Activated naive CD4-positive, alpha-beta T cell treated with anti-CD3 and anti-CD28 coated beads, Interleukin-2, amount 50 U/mL, for 72 hours (primary cell): ENCODE measurements at regions not wholly inside any gene's neighbourhood (a gene's known extent, or its start where the extent isn't known, plus 50 kb on each side); places are given as distances from the start of the nearest gene placed in this dataset.

Experiments
- ATAC-seq, 2 donors: fragments of 150-1000 bp; cut with Tn5 transposase; 2 replicates each; pipeline ENCODE4 v1.10.0; 2021; ENCODE audit warnings: mild to moderate bottlenecking in 2 of 2, moderate library complexity in 2 of 2
- DNase-seq, 2 donors: peaks; one replicate each; pipeline ENCODE4 v3.0.0; 2021 to 2022; ENCODE audit warnings: low spot score in 2 of 2
- H3K27ac Mint-ChIP-seq, 2 donors: one replicate each; pipeline ENCODE4 v1.8.0; 2022; ENCODE audit warnings: mild to moderate bottlenecking in 2 of 2, mixed read lengths in 2 of 2
- H3K36me3 Mint-ChIP-seq, 2 donors: one replicate each; pipeline ENCODE4 v1.8.0; 2022; ENCODE audit warnings: mixed read lengths in 2 of 2
- H3K9me3 Mint-ChIP-seq, 2 donors: one replicate each; pipeline ENCODE4 v1.8.0; 2022; ENCODE audit warnings: mixed read lengths in 2 of 2

- Mint-ChIP-seq H3K9me3 (peaks cover 0 to 3% of the 10 kb centered on the region in 2 donors), H3K27ac (no peak overlapping the region), H3K36me3 (no peaks in the 10 kb centered on the region)
- ATAC-seq (no peak), DNase-seq (no peak)
Measured at GRCh38 chr12:24266982-24267381, 317.5 kb upstream of the SOX5 start.

GRCh38 chr12:24256684-24257083, 307.2 kb upstream of the SOX5 start:
- DNase-seq (no peak), ATAC-seq (no peak)
- H3K27ac Mint-ChIP-seq, result no peak overlapping the region
- peaks cover 0 to 3% of the 10 kb centered on the region in 2 donors for H3K9me3 Mint-ChIP-seq
- H3K36me3 Mint-ChIP-seq, result no peaks in the 10 kb centered on the region

GRCh38 chr12:24255920-24256665, 306.6 kb upstream of the SOX5 start:
- Mint-ChIP-seq H3K36me3 (no peaks in the 10 kb centered on the region), H3K27ac (no peak overlapping the region), H3K9me3 (peaks cover 0 to 3% of the 10 kb centered on the region in 2 donors)
- no peak for ATAC-seq
- no peak for DNase-seq

GRCh38 chr12:24252602-24253001, 303.1 kb upstream of the SOX5 start:
- H3K36me3 Mint-ChIP-seq, result no peaks in the 10 kb centered on the region
- ATAC-seq (no peak), DNase-seq (no peak)
- H3K9me3 Mint-ChIP-seq, result peaks cover 3 to 5% of the 10 kb centered on the region in 2 donors
- H3K27ac Mint-ChIP-seq, result no peak overlapping the region

GRCh38 chr12:24246934-24247333, 297.5 kb upstream of the SOX5 start:
- Mint-ChIP-seq H3K36me3 (no peaks in the 10 kb centered on the region), H3K9me3 (peaks cover 5 to 6% of the 10 kb centered on the region in 2 donors), H3K27ac (no peak overlapping the region)
- no peak for ATAC-seq
- no peak for DNase-seq

GRCh38 chr12:24246376-24246775, 296.9 kb upstream of the SOX5 start:
- DNase-seq, result no peak
- Mint-ChIP-seq H3K27ac (no peak overlapping the region), H3K9me3 (peaks cover 5 to 6% of the 10 kb centered on the region in 2 donors), H3K36me3 (no peaks in the 10 kb centered on the region)
- no peak for ATAC-seq

GRCh38 chr12:24244801-24245200, 295.3 kb upstream of the SOX5 start:
- peaks cover 5 to 6% of the 10 kb centered on the region in 2 donors for H3K9me3 Mint-ChIP-seq
- ATAC-seq (no peak), DNase-seq (no peak)
- no peak overlapping the region for H3K27ac Mint-ChIP-seq
- H3K36me3 Mint-ChIP-seq, result no peaks in the 10 kb centered on the region

- peaks cover 5 to 6% of the 10 kb centered on the region in 2 donors for H3K9me3 Mint-ChIP-seq
- ATAC-seq (no peak), DNase-seq (no peak)
- H3K27ac Mint-ChIP-seq, result no peak overlapping the region
- no peaks in the 10 kb centered on the region for H3K36me3 Mint-ChIP-seq
Measured at GRCh38 chr12:24244231-24244630, 294.8 kb upstream of the SOX5 start.

GRCh38 chr12:24240707-24241106, 291.2 kb upstream of the SOX5 start:
- H3K9me3 Mint-ChIP-seq, result peaks cover 0 to 5% of the 10 kb centered on the region in 2 donors
- DNase-seq, result no peak
- no peak for ATAC-seq
- no peak overlapping the region for H3K27ac Mint-ChIP-seq
- no peaks in the 10 kb centered on the region for H3K36me3 Mint-ChIP-seq

GRCh38 chr12:24233519-24234246, 284.2 kb upstream of the SOX5 start:
- Mint-ChIP-seq H3K27ac (no peak overlapping the region), H3K9me3 (peaks cover 0 to 5% of the 10 kb centered on the region in 2 donors), H3K36me3 (no peaks in the 10 kb centered on the region)
- no peak for DNase-seq
- no peak for ATAC-seq

- no peak for DNase-seq
- ATAC-seq, result no peak
- Mint-ChIP-seq H3K36me3 (no peaks in the 10 kb centered on the region), H3K9me3 (no peaks in the 10 kb centered on the region), H3K27ac (no peak overlapping the region)
Measured at GRCh38 chr12:24232531-24232930, 283.1 kb upstream of the SOX5 start.

- Mint-ChIP-seq H3K36me3 (no peaks in the 10 kb centered on the region), H3K9me3 (peaks cover 0 to 4% of the 10 kb centered on the region in 2 donors), H3K27ac (no peak overlapping the region)
- ATAC-seq, result no peak
- DNase-seq, result no peak
Measured at GRCh38 chr12:24231298-24231697, 281.8 kb upstream of the SOX5 start.

GRCh38 chr12:24230061-24230701, 280.7 kb upstream of the SOX5 start:
- Mint-ChIP-seq H3K9me3 (peaks cover 0 to 4% of the 10 kb centered on the region in 2 donors), H3K36me3 (no peaks in the 10 kb centered on the region), H3K27ac (no peak overlapping the region)
- ATAC-seq (no peak), DNase-seq (no peak)

- Mint-ChIP-seq H3K36me3 (no peaks in the 10 kb centered on the region), H3K9me3 (peaks cover 0 to 4% of the 10 kb centered on the region in 2 donors), H3K27ac (no peak overlapping the region)
- ATAC-seq (no peak), DNase-seq (no peak)
Measured at GRCh38 chr12:24229031-24229700, 279.7 kb upstream of the SOX5 start.

- ATAC-seq, result no peak
- peaks cover 0 to 4% of the 10 kb centered on the region in 2 donors for H3K9me3 Mint-ChIP-seq
- no peak overlapping the region for H3K27ac Mint-ChIP-seq
- H3K36me3 Mint-ChIP-seq, result no peaks in the 10 kb centered on the region
- no peak for DNase-seq
Measured at GRCh38 chr12:24228371-24228770, 278.9 kb upstream of the SOX5 start.

GRCh38 chr12:24227551-24227950, 278.1 kb upstream of the SOX5 start:
- peaks cover 0 to 4% of the 10 kb centered on the region in 2 donors for H3K9me3 Mint-ChIP-seq

More at GRCh38 chr12:24227551-24227950, 278.1 kb upstream of the SOX5 start:
- Mint-ChIP-seq H3K36me3 (no peaks in the 10 kb centered on the region), H3K27ac (no peak overlapping the region)
- ATAC-seq, result no peak
- DNase-seq, result no peak
